GF-D8 (cell line): ENCODE measurements at regions not wholly inside any gene's neighbourhood (a gene's known extent, or its start where the extent isn't known, plus 50 kb on each side); places are given as distances from the start of the nearest gene placed in this dataset.
"Not testable (repeated sequence)": the region's sequence is repeated elsewhere in the genome, so short reads cannot be mapped to it uniquely, and the experiment has no call there.

Source experiments
- DNase-seq: peaks from one replicate; lab custom pipeline; 2025; lab: John Stamatoyannopoulos, UW

- no peak for DNase-seq
Observed at GRCh38 chr15:81723113-81723651, 322.6 kb downstream of the MEX3B start.

- DNase-seq: not testable (repeated sequence)
Observed at GRCh38 chr15:81716468-81716867, 329.4 kb downstream of the MEX3B start.

- DNase-seq: no peak
Observed at GRCh38 chr15:81710328-81710727, 335.5 kb downstream of the MEX3B start.

GRCh38 chr15:81706816-81707346, 332.9 kb upstream of the TMC3 start:
- not testable (repeated sequence) for DNase-seq

- DNase-seq: not testable (repeated sequence)
Observed at GRCh38 chr15:81705727-81706126, 331.7 kb upstream of the TMC3 start.

GRCh38 chr15:81686021-81686420, 312.0 kb upstream of the TMC3 start:
- no peak for DNase-seq

GRCh38 chr15:81685237-81685636, 311.2 kb upstream of the TMC3 start:
- no peak for DNase-seq

GRCh38 chr15:81680829-81681228, 306.8 kb upstream of the TMC3 start:
- DNase-seq: no peak

- no peak for DNase-seq
Observed at GRCh38 chr15:81666839-81667238, 292.8 kb upstream of the TMC3 start.

- no peak for DNase-seq
Observed at GRCh38 chr15:81660976-81661375, 287.0 kb upstream of the TMC3 start.

- no peak for DNase-seq
Observed at GRCh38 chr15:81653259-81653658, 279.2 kb upstream of the TMC3 start.

GRCh38 chr15:81645470-81645869, 271.5 kb upstream of the TMC3 start:
- no peak for DNase-seq

- DNase-seq: no peak
Observed at GRCh38 chr15:81643771-81644170, 269.8 kb upstream of the TMC3 start.

GRCh38 chr15:81642451-81642990, 268.5 kb upstream of the TMC3 start:
- DNase-seq: no peak

GRCh38 chr15:81636064-81636463, 262.1 kb upstream of the TMC3 start:
- not testable (repeated sequence) for DNase-seq

GRCh38 chr15:81633889-81634288, 259.9 kb upstream of the TMC3 start:
- no peak for DNase-seq

GRCh38 chr15:81625896-81626295, 251.9 kb upstream of the TMC3 start:
- DNase-seq: no peak

GRCh38 chr15:81619002-81619401, 245.0 kb upstream of the TMC3 start:
- DNase-seq: no peak

- DNase-seq: no peak
Observed at GRCh38 chr15:81612631-81613030, 238.6 kb upstream of the TMC3 start.

GRCh38 chr15:81611679-81612078, 237.7 kb upstream of the TMC3 start:
- DNase-seq: no peak

- DNase-seq: no peak
Observed at GRCh38 chr15:81608309-81608829, 234.4 kb upstream of the TMC3 start.

GRCh38 chr15:81604713-81605112, 230.7 kb upstream of the TMC3 start:
- no peak for DNase-seq

GRCh38 chr15:81596159-81596865, 222.3 kb upstream of the TMC3 start:
- DNase-seq: no peak
